ENCODE measurements at regions not wholly inside any gene's neighbourhood (a gene's known extent, or its start where the extent isn't known, plus 50 kb on each side); places are given as distances from the start of the nearest gene placed in this dataset.
A peak's percentile ranks its signal among the peaks of the same experiment; 100 is the strongest.

DNA sequence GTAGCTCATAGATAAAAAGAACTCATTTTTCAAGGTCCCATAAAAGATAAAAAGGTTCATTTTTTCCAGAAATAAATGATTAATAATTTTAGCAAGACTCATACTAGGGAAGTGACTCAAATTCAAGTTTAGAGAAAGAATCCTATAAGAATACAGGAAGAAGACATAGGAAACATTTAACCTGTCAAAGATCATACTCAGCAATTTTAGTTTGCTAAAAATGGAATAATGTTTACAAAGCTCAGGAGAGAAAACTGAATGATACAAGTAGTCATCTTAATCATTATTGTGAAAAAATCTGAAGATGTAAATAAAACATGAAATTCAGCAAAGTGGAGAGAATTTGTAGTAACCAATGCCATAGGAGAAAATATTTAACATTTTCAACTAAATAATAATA is 926.6 kb downstream of the TBC1D32 start:
- dilution Hi-C loops (cut with MboI; ENCODE audit: extremely low pct_ligation_motif_present, low sequenced_read_pairs), result no loop called here
- TF ChIP-seq EZH2 (IDR thresholded peaks at IDR 0.05; ENCODE audit: low read length), result no peak
- TF ChIP-seq, protein P1, sequence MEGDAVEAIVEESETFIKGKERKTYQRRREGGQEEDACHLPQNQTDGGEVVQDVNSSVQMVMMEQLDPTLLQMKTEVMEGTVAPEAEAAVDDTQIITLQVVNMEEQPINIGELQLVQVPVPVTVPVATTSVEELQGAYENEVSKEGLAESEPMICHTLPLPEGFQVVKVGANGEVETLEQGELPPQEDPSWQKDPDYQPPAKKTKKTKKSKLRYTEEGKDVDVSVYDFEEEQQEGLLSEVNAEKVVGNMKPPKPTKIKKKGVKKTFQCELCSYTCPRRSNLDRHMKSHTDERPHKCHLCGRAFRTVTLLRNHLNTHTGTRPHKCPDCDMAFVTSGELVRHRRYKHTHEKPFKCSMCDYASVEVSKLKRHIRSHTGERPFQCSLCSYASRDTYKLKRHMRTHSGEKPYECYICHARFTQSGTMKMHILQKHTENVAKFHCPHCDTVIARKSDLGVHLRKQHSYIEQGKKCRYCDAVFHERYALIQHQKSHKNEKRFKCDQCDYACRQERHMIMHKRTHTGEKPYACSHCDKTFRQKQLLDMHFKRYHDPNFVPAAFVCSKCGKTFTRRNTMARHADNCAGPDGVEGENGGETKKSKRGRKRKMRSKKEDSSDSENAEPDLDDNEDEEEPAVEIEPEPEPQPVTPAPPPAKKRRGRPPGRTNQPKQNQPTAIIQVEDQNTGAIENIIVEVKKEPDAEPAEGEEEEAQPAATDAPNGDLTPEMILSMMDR (optimal IDR thresholded peaks at IDR 0.05 in 1 of 3, IDR thresholded peaks at IDR 0.05 in 1 of 3, conservative IDR thresholded peaks at IDR 0.05 in 1 of 3; ENCODE audit: extremely low read depth in 1 of 3, insufficient read depth in 2 of 3, low read length in 3 of 3), result no peak
- Histone ChIP-seq H3K79me2 (ENCODE audit: control insufficient read depth, insufficient read depth, low read length) (no peaks in the 10 kb centered on the region), H3K9me3 (ENCODE audit: control insufficient read depth, low read depth, low read length) (no peaks in the 10 kb centered on the region), H3K4me3 (ENCODE audit: control insufficient read depth in 2 of 3, extremely low read depth in 1 of 3, insufficient read depth in 2 of 3, low read depth in 1 of 3, low read length in 3 of 3) (no peak overlapping the region), H3K9me1 (ENCODE audit: control insufficient read depth, extremely low read depth, insufficient read depth, low read length) (no peaks in the 10 kb centered on the region), H3K4me1 (ENCODE audit: control insufficient read depth, extremely low read depth, insufficient read depth, low read length) (no peaks in the 10 kb centered on the region), H3K4me2 (ENCODE audit: control insufficient read depth, extremely low read depth, insufficient read depth, low read depth, low read length) (no peak overlapping the region), H2AFZ (ENCODE audit: control insufficient read depth, low read length) (no peak overlapping the region), H3K27ac (ENCODE audit: control insufficient read depth, insufficient read depth, low read length) (no peak overlapping the region), H4K20me1 (ENCODE audit: control insufficient read depth, extremely low read depth, insufficient read depth, low read length) (no peaks in the 10 kb centered on the region), H3K36me3 (ENCODE audit: control insufficient read depth in 2 of 2, extremely low read depth in 1 of 2, insufficient read depth in 2 of 2, low read length in 2 of 2) (no peaks in the 10 kb centered on the region), H3K9ac (ENCODE audit: control insufficient read depth, extremely low read depth, insufficient read depth, low read length) (no peak overlapping the region), H3K27me3 (ENCODE audit: control insufficient read depth, extremely low read depth, insufficient read depth, low read length) (no peaks in the 10 kb centered on the region)
- FAIRE-seq, result no peak
- DNase-seq (ENCODE audit: low read depth, low spot score), result no peak

DNA sequence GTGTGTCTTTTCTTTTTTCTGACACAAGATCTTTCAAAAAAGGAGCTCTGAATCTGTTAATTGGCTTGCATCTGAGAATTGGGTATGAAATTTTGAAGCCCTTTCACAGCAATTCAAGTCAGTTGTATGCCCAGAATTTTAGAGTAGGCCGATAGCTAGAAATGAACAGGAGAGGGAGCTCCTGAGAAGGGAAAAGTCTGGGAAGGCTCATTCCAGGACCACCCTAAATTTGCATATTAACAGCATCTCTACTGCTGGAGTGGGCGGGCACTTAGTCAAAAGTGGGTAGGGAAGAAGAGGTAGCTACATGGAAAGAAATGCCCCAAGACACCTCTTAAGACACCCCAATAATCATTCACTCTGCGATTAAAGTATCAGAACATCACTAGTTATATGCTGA is 928.3 kb downstream of the TBC1D32 start:
- Histone ChIP-seq H3K36me3 (ENCODE audit: control insufficient read depth in 2 of 2, extremely low read depth in 1 of 2, insufficient read depth in 2 of 2, low read length in 2 of 2) (no peaks in the 10 kb centered on the region), H4K20me1 (ENCODE audit: control insufficient read depth, extremely low read depth, insufficient read depth, low read length) (no peaks in the 10 kb centered on the region), H3K4me1 (ENCODE audit: control insufficient read depth, extremely low read depth, insufficient read depth, low read length) (no peaks in the 10 kb centered on the region), H2AFZ (ENCODE audit: control insufficient read depth, low read length) (no peak overlapping the region), H3K4me2 (ENCODE audit: control insufficient read depth, extremely low read depth, insufficient read depth, low read depth, low read length) (no peak overlapping the region), H3K4me3 (ENCODE audit: control insufficient read depth in 2 of 3, extremely low read depth in 1 of 3, insufficient read depth in 2 of 3, low read depth in 1 of 3, low read length in 3 of 3) (no peak overlapping the region), H3K9me3 (ENCODE audit: control insufficient read depth, low read depth, low read length) (no peaks in the 10 kb centered on the region), H3K27me3 (ENCODE audit: control insufficient read depth, extremely low read depth, insufficient read depth, low read length) (no peaks in the 10 kb centered on the region), H3K27ac (ENCODE audit: control insufficient read depth, insufficient read depth, low read length) (no peak overlapping the region), H3K9me1 (ENCODE audit: control insufficient read depth, extremely low read depth, insufficient read depth, low read length) (no peaks in the 10 kb centered on the region), H3K79me2 (ENCODE audit: control insufficient read depth, insufficient read depth, low read length) (no peaks in the 10 kb centered on the region), H3K9ac (ENCODE audit: control insufficient read depth, extremely low read depth, insufficient read depth, low read length) (no peak overlapping the region)
- TF ChIP-seq, protein P1 (optimal IDR thresholded peaks at IDR 0.05 in 1 of 3, IDR thresholded peaks at IDR 0.05 in 1 of 3, conservative IDR thresholded peaks at IDR 0.05 in 1 of 3; ENCODE audit: extremely low read depth in 1 of 3, insufficient read depth in 2 of 3, low read length in 3 of 3), result peak; percentile 7 to 37 (median 12)
- no peak for TF ChIP-seq EZH2 (IDR thresholded peaks at IDR 0.05; ENCODE audit: low read length)
- DNase-seq (ENCODE audit: low read depth, low spot score), result no peak
- dilution Hi-C loops (cut with MboI; ENCODE audit: extremely low pct_ligation_motif_present, low sequenced_read_pairs), result no loop called here
- FAIRE-seq, result no peak

Data from keratinocyte (primary cell).